Panc1 (cell line): ENCODE measurements at regions not wholly inside any gene's neighbourhood (a gene's known extent, or its start where the extent isn't known, plus 50 kb on each side); places are given as distances from the start of the nearest gene placed in this dataset.

Experiments used
- CTCF ChIP-seq: fragments of 450-650 bp; IDR thresholded peaks from 2 replicates; pipeline ENCODE4 v1.5.1; 2017; ENCODE audit warnings: mild to moderate bottlenecking
- TCF7L2 ChIP-seq: IDR thresholded peaks from 2 replicates; pipeline ENCODE4 v1.6.1; 2011; ENCODE audit warnings: mild to moderate bottlenecking, low read depth, low read length, inconsistent platforms

- no peak for TF ChIP-seq CTCF
- TF ChIP-seq TCF7L2: no peak
These were observed 290.0 kb upstream of the CFAP20DC start for GRCh38 chr3:59339818-59340217.
